PC-9 (cell line): ENCODE measurements at regions not wholly inside any gene's neighbourhood (a gene's known extent, or its start where the extent isn't known, plus 50 kb on each side); places are given as distances from the start of the nearest gene placed in this dataset.
A peak's percentile ranks its signal among the peaks of the same experiment; 100 is the strongest.

Experiments
- BruUV-seq: library from RNA; stranded (reverse); fragments of 400-500 nt; replicated peaks from 2 replicates; lab custom pipeline; 2021; lab: Mats Ljungman, UMichigan
- CTCF ChIA-PET: fragments of 300-600 bp; sonication (Branson Sonifier 250); formaldehyde crosslinking; loops from one replicate; lab custom pipeline; 2022; ENCODE audit warnings: antibody characterized with exemption; lab: Charles Lee
- POLR2A ChIA-PET: fragments of 300-600 bp; sonication (Branson Sonifier 250); formaldehyde crosslinking; loops from one replicate; lab custom pipeline; 2022; ENCODE audit warnings: antibody characterized with exemption; ENCODE audit not compliant: unreplicated experiment; lab: Charles Lee
- DNase-seq, 2 experiments: peaks; one replicate each; pipeline versions ENCODE4 v3.0.0 to v3.0.0-alpha.2; 2015 to 2022; ENCODE audit warnings: mixed read lengths in 1 of 2
- H2AFZ ChIP-seq: fragments of 200-600 bp; sonication (generic); 2 replicates; pipeline ENCODE4 v1.8.1; 2017; ENCODE audit warnings: antibody characterized with exemption
- H3F3A ChIP-seq: fragments of 200-600 bp; sonication (generic); 2 replicates; pipeline ENCODE4 v1.8.1; 2017; ENCODE audit warnings: antibody characterized with exemption, mild to moderate bottlenecking, low read depth; ENCODE audit not compliant: insufficient read depth
- H3K27ac ChIP-seq: fragments of 200-600 bp; sonication (generic); 2 replicates; pipeline ENCODE4 v1.6.1; 2016; ENCODE audit warnings: mixed run types
- H3K27me3 ChIP-seq: fragments of 200-600 bp; sonication (generic); 2 replicates; pipeline ENCODE4 v1.6.1; 2016; ENCODE audit warnings: low read depth, mixed run types; ENCODE audit not compliant: insufficient read depth
- H3K36me3 ChIP-seq: fragments of 200-600 bp; sonication (generic); 2 replicates; pipeline ENCODE4 v1.6.1; 2016; ENCODE audit warnings: low read depth, mixed run types
- H3K4me1 ChIP-seq: fragments of 200-600 bp; sonication (generic); replicated peaks from 2 replicates; pipeline ENCODE4 v1.6.1; 2016; ENCODE audit warnings: mixed run types; ENCODE audit not compliant: insufficient read depth
- H3K4me2 ChIP-seq: fragments of 200-600 bp; sonication (generic); 2 replicates; pipeline ENCODE4 v1.6.1; 2017; ENCODE audit warnings: mixed run types
- H3K4me3 ChIP-seq: fragments of 200-600 bp; sonication (generic); 2 replicates; pipeline ENCODE4 v1.6.1; 2016; ENCODE audit warnings: mixed run types
- H3K79me2 ChIP-seq: fragments of 200-600 bp; sonication (generic); 2 replicates; pipeline ENCODE4 v1.6.1; 2017; ENCODE audit warnings: low read depth, mixed run types
- H3K9me2 ChIP-seq: fragments of 200-600 bp; sonication (generic); 2 replicates; pipeline ENCODE4 v1.8.1; 2017; ENCODE audit warnings: mild to moderate bottlenecking; ENCODE audit not compliant: insufficient read depth
- H3K9me3 ChIP-seq: fragments of 200-600 bp; sonication (generic); 2 replicates; pipeline ENCODE4 v1.8.1; 2016; ENCODE audit warnings: low read depth; ENCODE audit not compliant: insufficient read depth
- H4K20me1 ChIP-seq: fragments of 200-600 bp; sonication (generic); 2 replicates; pipeline ENCODE4 v1.8.1; 2017; ENCODE audit not compliant: insufficient read depth
- EZH2 ChIP-seq: fragments of 200-600 bp; sonication (generic); IDR thresholded peaks from 2 replicates; pipeline ENCODE4 v1.8.0; 2017; ENCODE audit warnings: antibody characterized with exemption, low read depth
- intact Hi-C: fragments of 100-400 bp; cut with micrococcal nuclease; formaldehyde crosslinking; loops from one replicate; pipeline ENCODE4 v1.10.0; 2022; ENCODE audit not compliant: unreplicated experiment
- TF ChIP-seq, protein P1 (sequence below): fragments of 200-600 bp; sonication (generic); conservative IDR thresholded peaks from 2 replicates; pipeline ENCODE4 v1.6.1; 2017; ENCODE audit warnings: mixed run types, antibody characterized with exemption, mild to moderate bottlenecking, moderate library complexity

DNA sequence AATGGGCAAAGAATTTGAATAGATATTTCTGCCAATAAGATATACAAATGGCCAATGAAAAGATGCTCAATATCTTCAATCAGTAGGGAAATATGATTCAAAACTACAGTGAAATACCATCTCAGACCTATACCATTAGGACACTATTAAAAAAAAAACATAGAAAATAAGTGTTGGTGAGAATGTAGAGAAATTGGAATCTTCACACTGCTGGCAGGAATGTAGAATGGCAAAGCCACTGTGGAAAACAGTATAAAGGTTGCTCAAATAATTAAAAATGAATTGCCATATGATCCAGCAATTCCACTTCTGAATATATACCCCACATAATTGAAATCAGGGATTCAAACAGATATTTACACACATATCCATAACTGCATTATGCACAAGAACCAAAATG, 88.1 kb upstream of the STARD13 start:
- TF ChIP-seq, protein P1, sequence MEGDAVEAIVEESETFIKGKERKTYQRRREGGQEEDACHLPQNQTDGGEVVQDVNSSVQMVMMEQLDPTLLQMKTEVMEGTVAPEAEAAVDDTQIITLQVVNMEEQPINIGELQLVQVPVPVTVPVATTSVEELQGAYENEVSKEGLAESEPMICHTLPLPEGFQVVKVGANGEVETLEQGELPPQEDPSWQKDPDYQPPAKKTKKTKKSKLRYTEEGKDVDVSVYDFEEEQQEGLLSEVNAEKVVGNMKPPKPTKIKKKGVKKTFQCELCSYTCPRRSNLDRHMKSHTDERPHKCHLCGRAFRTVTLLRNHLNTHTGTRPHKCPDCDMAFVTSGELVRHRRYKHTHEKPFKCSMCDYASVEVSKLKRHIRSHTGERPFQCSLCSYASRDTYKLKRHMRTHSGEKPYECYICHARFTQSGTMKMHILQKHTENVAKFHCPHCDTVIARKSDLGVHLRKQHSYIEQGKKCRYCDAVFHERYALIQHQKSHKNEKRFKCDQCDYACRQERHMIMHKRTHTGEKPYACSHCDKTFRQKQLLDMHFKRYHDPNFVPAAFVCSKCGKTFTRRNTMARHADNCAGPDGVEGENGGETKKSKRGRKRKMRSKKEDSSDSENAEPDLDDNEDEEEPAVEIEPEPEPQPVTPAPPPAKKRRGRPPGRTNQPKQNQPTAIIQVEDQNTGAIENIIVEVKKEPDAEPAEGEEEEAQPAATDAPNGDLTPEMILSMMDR: peak; percentile 40; the same call in 1 of the 2 replicates
- TF ChIP-seq EZH2: no peak
- no peaks in the 10 kb centered on the region for H4K20me1 ChIP-seq
- no peaks in the 10 kb centered on the region for H3K36me3 ChIP-seq
- no peak overlapping the region for H3K27ac ChIP-seq
- CTCF ChIA-PET: no interaction called here
- no peak overlapping the region for H3K4me3 ChIP-seq
- H3K4me1 ChIP-seq: no peaks in the 10 kb centered on the region
- no TSS peak for BruUV-seq
- H3K4me2 ChIP-seq: no peak overlapping the region
- no peaks in the 10 kb centered on the region for H3F3A ChIP-seq
- intact Hi-C loops: no loop called here
- POLR2A ChIA-PET: no interaction called here
- H3K9me3 ChIP-seq: no peaks in the 10 kb centered on the region
- no peak for DNase-seq
- H3K79me2 ChIP-seq: no peaks in the 10 kb centered on the region
- H3K27me3 ChIP-seq: no peaks in the 10 kb centered on the region
- H3K9me2 ChIP-seq: no peaks in the 10 kb centered on the region
- no peak overlapping the region for H2AFZ ChIP-seq

DNA sequence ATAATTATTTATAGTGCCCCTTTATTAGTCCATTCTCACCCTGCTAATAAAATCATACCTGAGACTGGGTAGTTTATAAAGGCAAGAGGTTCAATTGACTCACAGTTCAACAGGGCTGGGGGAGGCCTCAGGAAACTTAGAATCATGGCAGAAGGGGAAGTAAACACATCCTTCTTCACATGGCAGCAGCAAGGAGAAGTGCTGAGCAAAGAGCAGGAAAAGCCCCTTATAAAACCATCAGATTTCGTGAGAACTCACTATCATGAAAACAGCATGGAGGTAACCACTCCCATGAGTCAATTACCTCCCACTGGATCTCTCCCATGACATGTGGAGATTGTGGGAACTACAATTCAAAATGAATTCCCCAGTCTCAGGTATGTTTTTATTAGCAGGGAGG, 89.9 kb upstream of the STARD13 start:
- H3K4me1 ChIP-seq: no peaks in the 10 kb centered on the region
- no peaks in the 10 kb centered on the region for H3F3A ChIP-seq
- DNase-seq: no peak
- H4K20me1 ChIP-seq: no peaks in the 10 kb centered on the region
- no peaks in the 10 kb centered on the region for H3K36me3 ChIP-seq
- no peak overlapping the region for H2AFZ ChIP-seq
- intact Hi-C loops: no loop called here
- no peaks in the 10 kb centered on the region for H3K9me2 ChIP-seq
- BruUV-seq: no TSS peak
- no peak overlapping the region for H3K4me2 ChIP-seq
- no peaks in the 10 kb centered on the region for H3K27me3 ChIP-seq
- no peak for TF ChIP-seq EZH2
- TF ChIP-seq, protein P1: no peak
- no peaks in the 10 kb centered on the region for H3K9me3 ChIP-seq
- ChIA-PET POLR2A (interaction anchor here (0.7 kb wide), 1 partner anchor 353 kb away, joined by 10 read pairs; no protein-coding TSS in a partner anchor), CTCF (no interaction called here)
- no peaks in the 10 kb centered on the region for H3K79me2 ChIP-seq
- H3K27ac ChIP-seq: no peak overlapping the region
- no peak overlapping the region for H3K4me3 ChIP-seq

DNA sequence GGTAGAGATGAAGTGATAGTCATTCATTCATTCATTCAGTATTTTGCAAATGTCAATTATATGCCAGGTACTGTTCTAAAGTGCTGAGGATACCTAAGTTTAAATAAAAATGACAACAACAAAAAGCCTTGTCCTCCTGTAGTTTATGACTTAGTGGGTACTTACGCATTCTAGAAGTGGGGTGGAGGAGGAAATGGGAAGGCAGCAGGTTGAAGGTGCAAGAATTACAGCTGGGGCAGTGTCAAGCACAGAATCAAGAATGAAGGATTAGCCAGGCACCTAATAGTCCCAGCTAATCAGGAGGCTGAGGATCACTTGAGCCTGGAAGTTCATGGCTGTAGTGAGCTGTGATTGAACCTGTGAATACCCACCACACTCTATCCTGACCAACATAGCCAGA, 90.7 kb upstream of the STARD13 start:
- H3K9me2 ChIP-seq: no peaks in the 10 kb centered on the region
- no peaks in the 10 kb centered on the region for H3K27me3 ChIP-seq
- H3K4me2 ChIP-seq: no peak overlapping the region
- H3K9me3 ChIP-seq: no peaks in the 10 kb centered on the region
- ChIA-PET CTCF (no interaction called here), POLR2A (interaction anchor here (0.6 to 0.7 kb wide), 3 partner anchors 12 to 352 kb away, joined by 4 to 10 read pairs (median 4); no protein-coding TSS in a partner anchor)
- DNase-seq: no peak
- intact Hi-C loops: no loop called here
- no peaks in the 10 kb centered on the region for H4K20me1 ChIP-seq
- H3K4me3 ChIP-seq: no peak overlapping the region
- H3K36me3 ChIP-seq: no peaks in the 10 kb centered on the region
- no peak overlapping the region for H2AFZ ChIP-seq
- H3K79me2 ChIP-seq: no peaks in the 10 kb centered on the region
- BruUV-seq: no TSS peak
- no peaks in the 10 kb centered on the region for H3F3A ChIP-seq
- no peak for TF ChIP-seq EZH2
- TF ChIP-seq, protein P1: no peak
- no peaks in the 10 kb centered on the region for H3K4me1 ChIP-seq
- no peak overlapping the region for H3K27ac ChIP-seq
